HG03066 (cell line): ENCODE measurements at regions not wholly inside any gene's neighbourhood (a gene's known extent, or its start where the extent isn't known, plus 50 kb on each side); places are given as distances from the start of the nearest gene placed in this dataset.

ENCODE experiments used
- ATAC-seq: cut with Tn5 transposase; IDR thresholded peaks from one replicate; pipeline ENCODE4 v1.9.1; 2021; ENCODE audit warnings: low read depth; ENCODE audit not compliant: unreplicated experiment

- ATAC-seq = no peak
Observed at GRCh38 chr2:19725392-19725791, 176.4 kb downstream of the TTC32 start.

GRCh38 chr2:19723021-19723420 is 178.8 kb downstream of the TTC32 start:
- ATAC-seq = no peak

GRCh38 chr2:19722531-19722971 is 179.2 kb downstream of the TTC32 start:
- ATAC-seq = no peak

GRCh38 chr2:19720306-19720705 is 181.5 kb downstream of the TTC32 start:
- no peak for ATAC-seq

GRCh38 chr2:19719540-19719939 is 182.2 kb downstream of the TTC32 start:
- no peak for ATAC-seq

- ATAC-seq = no peak
Observed at GRCh38 chr2:19717446-19717845, 184.3 kb downstream of the TTC32 start.

- no peak for ATAC-seq
Observed at GRCh38 chr2:19714926-19715325, 186.9 kb downstream of the TTC32 start.

GRCh38 chr2:19712850-19713249 is 188.9 kb downstream of the TTC32 start:
- no peak for ATAC-seq

- no peak for ATAC-seq
Observed at GRCh38 chr2:19711470-19712372, 190.1 kb downstream of the TTC32 start.

- ATAC-seq = no peak
Observed at GRCh38 chr2:19710230-19710629, 191.6 kb downstream of the TTC32 start.

GRCh38 chr2:19709553-19709952 is 192.2 kb downstream of the TTC32 start:
- no peak for ATAC-seq

- no peak for ATAC-seq
Observed at GRCh38 chr2:19708776-19709175, 193.0 kb downstream of the TTC32 start.

GRCh38 chr2:19706332-19706731 is 195.5 kb downstream of the TTC32 start:
- ATAC-seq = no peak

GRCh38 chr2:19702267-19702666 is 199.5 kb downstream of the TTC32 start:
- ATAC-seq = no peak

GRCh38 chr2:19700861-19701585 is 200.8 kb downstream of the TTC32 start:
- no peak for ATAC-seq

GRCh38 chr2:19697131-19697530 is 204.7 kb downstream of the TTC32 start:
- ATAC-seq = no peak

- ATAC-seq = no peak
Observed at GRCh38 chr2:19695706-19696105, 206.1 kb downstream of the TTC32 start.

GRCh38 chr2:19691892-19692291 is 209.9 kb downstream of the TTC32 start:
- no peak for ATAC-seq

- no peak for ATAC-seq
Observed at GRCh38 chr2:19690429-19690828, 211.4 kb downstream of the TTC32 start.

- ATAC-seq = no peak
Observed at GRCh38 chr2:19689646-19690168, 212.1 kb downstream of the TTC32 start.

- no peak for ATAC-seq
Observed at GRCh38 chr2:19688059-19688458, 213.7 kb downstream of the TTC32 start.
